NOMO-1 (cell line): ENCODE measurements at regions not wholly inside any gene's neighbourhood (a gene's known extent, or its start where the extent isn't known, plus 50 kb on each side); places are given as distances from the start of the nearest gene placed in this dataset.
"Not testable (repeated sequence)": the region's sequence is repeated elsewhere in the genome, so short reads cannot be mapped to it uniquely, and the experiment has no call there.

ENCODE experiments used
- DNase-seq, 2 experiments: peaks; one replicate each; lab custom pipeline; 2025; ENCODE audit not compliant: unreplicated experiment in 2 of 2; lab: John Stamatoyannopoulos, UW

- no peak for DNase-seq
These were observed 96.8 kb upstream of the THUMPD2 start for GRCh38 chr2:39875914-39876267.

- no peak for DNase-seq
These were observed 96.3 kb upstream of the THUMPD2 start for GRCh38 chr2:39875182-39875913.

GRCh38 chr2:39874236-39874635, 95.2 kb upstream of the THUMPD2 start:
- no peak for DNase-seq

- DNase-seq: no peak
These were observed 94.5 kb upstream of the THUMPD2 start for GRCh38 chr2:39873586-39873985.

- no peak for DNase-seq
These were observed 93.7 kb upstream of the THUMPD2 start for GRCh38 chr2:39872748-39873147.

GRCh38 chr2:39871291-39871761, 92.3 kb upstream of the THUMPD2 start:
- no peak for DNase-seq

GRCh38 chr2:39870871-39871270, 91.8 kb upstream of the THUMPD2 start:
- DNase-seq: no peak

GRCh38 chr2:39867268-39867667, 88.2 kb upstream of the THUMPD2 start:
- DNase-seq: no peak

GRCh38 chr2:39865751-39866150, 86.7 kb upstream of the THUMPD2 start:
- no peak for DNase-seq

- DNase-seq: not testable (repeated sequence)
These were observed 84.6 kb upstream of the THUMPD2 start for GRCh38 chr2:39863672-39864071.

- DNase-seq: no peak
These were observed 81.5 kb upstream of the THUMPD2 start for GRCh38 chr2:39860538-39860937.

GRCh38 chr2:39858677-39859076, 79.6 kb upstream of the THUMPD2 start:
- DNase-seq: no peak

- no peak for DNase-seq
These were observed 76.8 kb upstream of the THUMPD2 start for GRCh38 chr2:39855856-39856255.

GRCh38 chr2:39854771-39855170, 75.7 kb upstream of the THUMPD2 start:
- no peak for DNase-seq

- DNase-seq: no peak
These were observed 73.8 kb upstream of the THUMPD2 start for GRCh38 chr2:39852831-39853230.

GRCh38 chr2:39851651-39852110, 72.6 kb upstream of the THUMPD2 start:
- peak in 1 of 2 experiments; percentile 11 for DNase-seq

GRCh38 chr2:39851251-39851650, 72.2 kb upstream of the THUMPD2 start:
- DNase-seq: no peak

- DNase-seq: no peak
These were observed 71.0 kb upstream of the THUMPD2 start for GRCh38 chr2:39849982-39850526.

GRCh38 chr2:39849064-39849463, 70.0 kb upstream of the THUMPD2 start:
- DNase-seq: no peak

- DNase-seq: no peak
These were observed 66.5 kb upstream of the THUMPD2 start for GRCh38 chr2:39845460-39846146.

GRCh38 chr2:39839261-39839848, 60.3 kb upstream of the THUMPD2 start:
- DNase-seq: no peak

GRCh38 chr2:39838589-39838988, 59.5 kb upstream of the THUMPD2 start:
- no peak for DNase-seq
